ENCODE measurements at regions not wholly inside any gene's neighbourhood (a gene's known extent, or its start where the extent isn't known, plus 50 kb on each side); places are given as distances from the start of the nearest gene placed in this dataset.

DNA sequence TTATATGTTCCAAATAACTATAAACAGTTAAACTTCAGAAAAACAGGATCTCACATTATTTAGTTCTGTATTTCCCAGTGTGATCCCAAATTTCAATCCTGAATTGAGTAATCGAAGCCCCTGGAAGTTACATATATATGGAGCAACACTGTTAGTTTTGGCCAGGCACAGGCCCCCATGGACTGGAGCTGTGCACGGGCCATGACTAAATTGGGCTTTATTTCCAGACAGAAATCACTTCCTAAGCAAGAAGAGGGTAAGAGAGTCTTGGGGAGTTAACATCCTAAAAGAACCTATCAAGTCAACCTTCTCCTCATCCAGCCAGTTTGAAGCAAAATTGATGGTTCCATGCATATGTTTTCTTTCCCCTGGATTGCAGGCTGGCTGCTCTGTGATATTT lies 393.0 kb downstream of the TMEM167A start:
- CTCF ChIA-PET = no interaction called here
- POLR2A ChIA-PET = no interaction called here
- no peaks in the 10 kb centered on the region for H3K9me3 ChIP-seq
- H3K27ac ChIP-seq = no peak overlapping the region
- WGBS (ENCODE audit: missing lambda C conversion rate) = 9% methylated on average over 2 of the region's 2 CpGs
- FAIRE-seq (no peak), DNase-seq (ENCODE audit: low read depth in 1 of 2, low spot score in 1 of 2) (no peak), ATAC-seq (no peak)
- TF ChIP-seq SMC3 (IDR thresholded peaks at IDR 0.05) (no peak), RARB (CRISPR knock-in tag; IDR thresholded peaks at IDR 0.05) (no peak), ZC3H11A (IDR thresholded peaks at IDR 0.05) (no peak), JUNB (IDR thresholded peaks at IDR 0.05) (no peak), MAZ (IDR thresholded peaks at IDR 0.05; ENCODE audit: borderline replicate concordance, low read depth, low read length) (no peak), BHLHE40 (IDR thresholded peaks at IDR 0.05; ENCODE audit: low read depth, low read length) (no peak), EHF (CRISPR knock-in tag; IDR thresholded peaks at IDR 0.05) (no peak), NR3C1 (IDR thresholded peaks at IDR 0.05) (no peak), ZNF302 (CRISPR knock-in tag; IDR thresholded peaks at IDR 0.05) (no peak), EHMT2 (IDR thresholded peaks at IDR 0.05; ENCODE audit: low read depth) (no peak), HOXB5 (CRISPR knock-in tag; IDR thresholded peaks at IDR 0.05) (no peak), JUN (IDR thresholded peaks at IDR 0.05) (no peak), RNF2 (IDR thresholded peaks at IDR 0.05; ENCODE audit: borderline replicate concordance, low read depth) (no peak)
- TF ChIP-seq, protein P1, sequence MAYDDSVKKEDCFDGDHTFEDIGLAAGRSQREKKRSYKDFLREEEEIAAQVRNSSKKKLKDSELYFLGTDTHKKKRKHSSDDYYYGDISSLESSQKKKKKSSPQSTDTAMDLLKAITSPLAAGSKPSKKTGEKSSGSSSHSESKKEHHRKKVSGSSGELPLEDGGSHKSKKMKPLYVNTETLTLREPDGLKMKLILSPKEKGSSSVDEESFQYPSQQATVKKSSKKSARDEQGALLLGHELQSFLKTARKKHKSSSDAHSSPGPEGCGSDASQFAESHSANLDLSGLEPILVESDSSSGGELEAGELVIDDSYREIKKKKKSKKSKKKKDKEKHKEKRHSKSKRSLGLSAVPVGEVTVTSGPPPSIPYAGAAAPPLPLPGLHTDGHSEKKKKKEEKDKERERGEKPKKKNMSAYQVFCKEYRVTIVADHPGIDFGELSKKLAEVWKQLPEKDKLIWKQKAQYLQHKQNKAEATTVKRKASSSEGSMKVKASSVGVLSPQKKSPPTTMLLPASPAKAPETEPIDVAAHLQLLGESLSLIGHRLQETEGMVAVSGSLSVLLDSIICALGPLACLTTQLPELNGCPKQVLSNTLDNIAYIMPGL (CRISPR knock-in tag; IDR thresholded peaks at IDR 0.05; ENCODE audit: borderline replicate concordance) = no peak
- TF ChIP-seq, protein P2, sequence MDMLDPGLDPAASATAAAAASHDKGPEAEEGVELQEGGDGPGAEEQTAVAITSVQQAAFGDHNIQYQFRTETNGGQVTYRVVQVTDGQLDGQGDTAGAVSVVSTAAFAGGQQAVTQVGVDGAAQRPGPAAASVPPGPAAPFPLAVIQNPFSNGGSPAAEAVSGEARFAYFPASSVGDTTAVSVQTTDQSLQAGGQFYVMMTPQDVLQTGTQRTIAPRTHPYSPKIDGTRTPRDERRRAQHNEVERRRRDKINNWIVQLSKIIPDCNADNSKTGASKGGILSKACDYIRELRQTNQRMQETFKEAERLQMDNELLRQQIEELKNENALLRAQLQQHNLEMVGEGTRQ (IDR thresholded peaks at IDR 0.05) = no peak
- no peak overlapping the region for H3K4me3 ChIP-seq
- H3K4me2 ChIP-seq = no peak overlapping the region
- no peaks in the 10 kb centered on the region for H3K4me1 ChIP-seq

DNA sequence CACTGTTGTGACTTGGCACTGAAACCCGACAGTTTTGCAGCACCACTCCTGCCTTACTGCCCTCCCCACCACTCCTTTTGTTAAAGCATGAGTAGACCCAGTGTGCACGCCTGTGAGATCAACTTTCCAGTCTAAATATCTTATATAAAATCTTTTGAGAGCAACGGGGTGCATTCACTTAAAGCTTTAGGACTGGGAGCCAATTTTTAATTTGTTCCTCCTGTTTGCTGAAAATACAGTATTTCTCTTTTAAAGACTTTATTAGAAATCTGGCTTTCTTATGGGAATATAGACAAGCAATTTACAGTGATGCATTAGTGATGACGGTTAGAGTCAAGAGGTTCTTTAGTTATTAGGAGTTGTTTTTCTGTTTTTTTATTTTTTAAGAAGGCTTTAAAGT lies 397.5 kb downstream of the TMEM167A start:
- TF ChIP-seq GATA3 (IDR thresholded peaks at IDR 0.05; ENCODE audit: borderline replicate concordance) = no peak
- TF ChIP-seq TFCP2L1 (CRISPR knock-in tag; IDR thresholded peaks at IDR 0.05) = no peak
- no peak for TF ChIP-seq HOXB5 (CRISPR knock-in tag; IDR thresholded peaks at IDR 0.05)
- TF ChIP-seq ESRRA (IDR thresholded peaks at IDR 0.05; ENCODE audit: borderline replicate concordance, low read length) = no peak
- TF ChIP-seq ZFP36 (IDR thresholded peaks at IDR 0.05; ENCODE audit: borderline replicate concordance, partially characterized antibody) = no peak
- TF ChIP-seq CBX2 (IDR thresholded peaks at IDR 0.05; ENCODE audit: borderline replicate concordance, low read depth) = no peak
- TF ChIP-seq, protein P3, sequence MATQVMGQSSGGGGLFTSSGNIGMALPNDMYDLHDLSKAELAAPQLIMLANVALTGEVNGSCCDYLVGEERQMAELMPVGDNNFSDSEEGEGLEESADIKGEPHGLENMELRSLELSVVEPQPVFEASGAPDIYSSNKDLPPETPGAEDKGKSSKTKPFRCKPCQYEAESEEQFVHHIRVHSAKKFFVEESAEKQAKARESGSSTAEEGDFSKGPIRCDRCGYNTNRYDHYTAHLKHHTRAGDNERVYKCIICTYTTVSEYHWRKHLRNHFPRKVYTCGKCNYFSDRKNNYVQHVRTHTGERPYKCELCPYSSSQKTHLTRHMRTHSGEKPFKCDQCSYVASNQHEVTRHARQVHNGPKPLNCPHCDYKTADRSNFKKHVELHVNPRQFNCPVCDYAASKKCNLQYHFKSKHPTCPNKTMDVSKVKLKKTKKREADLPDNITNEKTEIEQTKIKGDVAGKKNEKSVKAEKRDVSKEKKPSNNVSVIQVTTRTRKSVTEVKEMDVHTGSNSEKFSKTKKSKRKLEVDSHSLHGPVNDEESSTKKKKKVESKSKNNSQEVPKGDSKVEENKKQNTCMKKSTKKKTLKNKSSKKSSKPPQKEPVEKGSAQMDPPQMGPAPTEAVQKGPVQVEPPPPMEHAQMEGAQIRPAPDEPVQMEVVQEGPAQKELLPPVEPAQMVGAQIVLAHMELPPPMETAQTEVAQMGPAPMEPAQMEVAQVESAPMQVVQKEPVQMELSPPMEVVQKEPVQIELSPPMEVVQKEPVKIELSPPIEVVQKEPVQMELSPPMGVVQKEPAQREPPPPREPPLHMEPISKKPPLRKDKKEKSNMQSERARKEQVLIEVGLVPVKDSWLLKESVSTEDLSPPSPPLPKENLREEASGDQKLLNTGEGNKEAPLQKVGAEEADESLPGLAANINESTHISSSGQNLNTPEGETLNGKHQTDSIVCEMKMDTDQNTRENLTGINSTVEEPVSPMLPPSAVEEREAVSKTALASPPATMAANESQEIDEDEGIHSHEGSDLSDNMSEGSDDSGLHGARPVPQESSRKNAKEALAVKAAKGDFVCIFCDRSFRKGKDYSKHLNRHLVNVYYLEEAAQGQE (IDR thresholded peaks at IDR 0.05) = no peak
- no peak for TF ChIP-seq POLR2AphosphoS2 (conservative IDR thresholded peaks at IDR 0.05; ENCODE audit: low read length)
- TF ChIP-seq BHLHE40 (IDR thresholded peaks at IDR 0.05; ENCODE audit: low read depth, low read length) = no peak
- TF ChIP-seq, protein P4, sequence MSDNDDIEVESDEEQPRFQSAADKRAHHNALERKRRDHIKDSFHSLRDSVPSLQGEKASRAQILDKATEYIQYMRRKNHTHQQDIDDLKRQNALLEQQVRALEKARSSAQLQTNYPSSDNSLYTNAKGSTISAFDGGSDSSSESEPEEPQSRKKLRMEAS (IDR thresholded peaks at IDR 0.05) = no peak
- no peak for TF ChIP-seq RARB (CRISPR knock-in tag; IDR thresholded peaks at IDR 0.05)
- no peak overlapping the region for H3K27ac ChIP-seq
- no peaks in the 10 kb centered on the region for H3K9me3 ChIP-seq
- WGBS (ENCODE audit: missing lambda C conversion rate) = 26% methylated on average over 4 of the region's 4 CpGs
- no peak for FAIRE-seq
- ChIA-PET POLR2A (no interaction called here), CTCF (interaction anchor here (0.6 kb wide), 1 partner anchor 22 kb away, joined by 3 read pairs; no protein-coding TSS in a partner anchor)
- DNase-seq (ENCODE audit: low read depth in 1 of 2, low spot score in 1 of 2) = no peak
- H3K4me3 ChIP-seq = no peak overlapping the region
- ATAC-seq = no peak
- no peak overlapping the region for H3K4me2 ChIP-seq
- no peaks in the 10 kb centered on the region for H3K4me1 ChIP-seq
